SK-N-MC (cell line): ENCODE measurements at regions not wholly inside any gene's neighbourhood (a gene's known extent, or its start where the extent isn't known, plus 50 kb on each side); places are given as distances from the start of the nearest gene placed in this dataset.
"Not testable (repeated sequence)": the region's sequence is repeated elsewhere in the genome, so short reads cannot be mapped to it uniquely, and the experiment has no call there.

Experiments used
- EZH2 ChIP-seq: fragments of 200-600 bp; sonication (generic); IDR thresholded peaks from one replicate; pipeline ENCODE4 v1.6.1; 2017; ENCODE audit warnings: antibody characterized with exemption
- FOXP2 ChIP-seq: optimal IDR thresholded peaks from 2 replicates; pipeline ENCODE3; 2011; ENCODE audit warnings: mild to moderate bottlenecking, moderate library complexity; ENCODE audit not compliant: insufficient read depth; ENCODE audit errors: extremely low read length, control extremely low read depth
- POLR2AphosphoS5 ChIP-seq: IDR thresholded peaks from 2 replicates; pipeline ENCODE4 v1.6.1; 2012; ENCODE audit warnings: mild to moderate bottlenecking, low read depth, low read length, borderline replicate concordance

DNA sequence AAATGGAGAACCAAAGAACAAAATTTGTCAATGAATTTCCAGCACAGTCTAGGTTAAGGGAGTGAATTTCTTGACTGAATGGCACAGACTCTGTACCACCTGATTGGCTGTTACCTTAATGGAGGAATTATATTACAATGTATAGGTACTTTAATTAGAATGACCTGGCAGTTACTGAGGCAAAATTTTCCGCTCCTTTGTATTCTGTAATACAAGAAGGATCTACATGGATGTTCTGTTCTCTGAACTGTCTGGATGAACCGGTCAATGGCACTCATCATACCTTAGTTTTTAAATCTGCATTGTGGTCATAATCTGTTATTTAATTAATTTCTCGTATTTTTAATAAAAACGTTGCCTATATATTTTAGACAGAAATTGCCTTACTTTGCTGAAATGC, 72.3 kb upstream of the PLEKHM1 start:
- TF ChIP-seq EZH2, POLR2AphosphoS5, FOXP2: not testable (repeated sequence)
